H1 (cell line): ENCODE measurements at regions not wholly inside any gene's neighbourhood (a gene's known extent, or its start where the extent isn't known, plus 50 kb on each side); places are given as distances from the start of the nearest gene placed in this dataset.

Experiments used
- CEBPB ChIP-seq: IDR thresholded peaks from 2 replicates; pipeline ENCODE4 v1.6.1; 2012; ENCODE audit warnings: low read depth, low read length
- CHD1 ChIP-seq: IDR thresholded peaks from 2 replicates; pipeline ENCODE4 v1.6.1; 2012; ENCODE audit warnings: low read depth, low read length, improper control_type of control experiment
- EZH2 ChIP-seq: fragments of 200-600 bp; sonication (generic); IDR thresholded peaks from 2 replicates; pipeline ENCODE4 v1.7.1; 2012; ENCODE audit warnings: low read depth, mild to moderate bottlenecking, moderate library complexity, low read length, inconsistent platforms; ENCODE audit not compliant: severe bottlenecking
- POLR2A ChIP-seq, 2 experiments: IDR thresholded peaks; 1 replicate in 1 of 2; 2 replicates in 1 of 2; pipeline ENCODE4 v1.6.1; 2011; ENCODE audit warnings: low read depth in 2 of 2, low read length in 2 of 2, mild to moderate bottlenecking in 2 of 2; ENCODE audit errors: control extremely low read depth in 1 of 2
- SIN3A ChIP-seq, 2 experiments: IDR thresholded peaks in 1 of 2; conservative IDR thresholded peaks in 1 of 2; 2 replicates each; pipeline ENCODE4 v1.6.1; 2011 to 2012; ENCODE audit warnings: low read length in 2 of 2, improper control_type of control experiment in 1 of 2, low read depth in 1 of 2, mild to moderate bottlenecking in 1 of 2
- TCF12 ChIP-seq: IDR thresholded peaks from 2 replicates; pipeline ENCODE4 v1.6.1; 2011; ENCODE audit warnings: low read depth, mild to moderate bottlenecking, low read length
- ZNF274 ChIP-seq: IDR thresholded peaks from 2 replicates; pipeline ENCODE4 v1.7.0; 2012; ENCODE audit warnings: low read length, borderline replicate concordance; ENCODE audit errors: extremely low read depth
- TF ChIP-seq, protein P1 (sequence below): IDR thresholded peaks from 2 replicates; pipeline ENCODE4 v1.6.1; 2011; ENCODE audit warnings: low read length, improper control_type of control experiment
- TF ChIP-seq, protein P2 (sequence below), 3 experiments: IDR thresholded peaks; 1 replicate in 2 of 3; 2 replicates in 1 of 3; pipeline versions ENCODE4 v1.5.1 to v1.6.1; 2011; ENCODE audit warnings: low read length in 3 of 3, mild to moderate bottlenecking in 3 of 3, inconsistent platforms in 2 of 3, low read depth in 1 of 3, moderate library complexity in 1 of 3; ENCODE audit not compliant: insufficient read depth in 1 of 3; ENCODE audit errors: control extremely low read depth in 1 of 3

DNA sequence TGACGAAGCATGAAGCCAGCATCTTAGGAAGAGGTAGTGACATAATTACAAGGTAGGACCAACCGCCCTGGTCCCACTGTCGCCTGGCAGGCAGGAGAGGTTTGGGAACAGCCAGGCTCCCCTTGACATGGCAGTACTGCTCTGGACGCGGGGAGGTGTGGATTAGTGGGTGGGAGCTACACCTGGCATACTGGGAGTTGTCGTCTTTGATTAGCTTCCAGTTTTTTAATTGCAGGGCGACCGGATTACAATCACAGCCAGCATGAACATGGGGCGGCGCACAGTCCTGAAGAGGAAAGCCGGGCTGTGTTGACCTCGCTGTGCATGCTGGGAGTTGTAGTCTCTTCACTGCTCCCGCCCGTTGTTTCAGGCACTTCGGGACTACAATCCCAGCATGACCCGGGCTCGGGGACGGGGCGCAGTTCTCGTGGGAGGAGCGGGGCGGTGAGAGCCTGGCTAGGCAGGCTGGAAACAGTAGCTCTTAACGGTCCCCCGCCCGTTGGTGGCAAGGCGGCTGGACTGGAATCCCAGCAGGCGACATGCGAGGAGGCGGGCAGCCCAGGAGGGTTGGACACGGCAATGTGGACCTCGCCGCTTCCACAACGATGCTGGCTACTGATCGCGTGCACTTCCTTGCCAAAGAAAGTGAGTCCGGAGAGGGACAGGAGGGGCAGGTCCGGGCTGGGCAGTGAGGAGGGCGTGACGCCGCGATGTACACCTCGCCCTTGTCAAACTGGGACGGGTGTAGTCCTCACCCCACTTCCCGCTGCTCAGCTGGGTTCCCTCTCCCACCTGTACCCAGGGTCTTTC is 98.0 kb upstream of the ZNF722 start:
- TF ChIP-seq, protein P1, sequence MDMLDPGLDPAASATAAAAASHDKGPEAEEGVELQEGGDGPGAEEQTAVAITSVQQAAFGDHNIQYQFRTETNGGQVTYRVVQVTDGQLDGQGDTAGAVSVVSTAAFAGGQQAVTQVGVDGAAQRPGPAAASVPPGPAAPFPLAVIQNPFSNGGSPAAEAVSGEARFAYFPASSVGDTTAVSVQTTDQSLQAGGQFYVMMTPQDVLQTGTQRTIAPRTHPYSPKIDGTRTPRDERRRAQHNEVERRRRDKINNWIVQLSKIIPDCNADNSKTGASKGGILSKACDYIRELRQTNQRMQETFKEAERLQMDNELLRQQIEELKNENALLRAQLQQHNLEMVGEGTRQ = no peak
- TF ChIP-seq, protein P2, sequence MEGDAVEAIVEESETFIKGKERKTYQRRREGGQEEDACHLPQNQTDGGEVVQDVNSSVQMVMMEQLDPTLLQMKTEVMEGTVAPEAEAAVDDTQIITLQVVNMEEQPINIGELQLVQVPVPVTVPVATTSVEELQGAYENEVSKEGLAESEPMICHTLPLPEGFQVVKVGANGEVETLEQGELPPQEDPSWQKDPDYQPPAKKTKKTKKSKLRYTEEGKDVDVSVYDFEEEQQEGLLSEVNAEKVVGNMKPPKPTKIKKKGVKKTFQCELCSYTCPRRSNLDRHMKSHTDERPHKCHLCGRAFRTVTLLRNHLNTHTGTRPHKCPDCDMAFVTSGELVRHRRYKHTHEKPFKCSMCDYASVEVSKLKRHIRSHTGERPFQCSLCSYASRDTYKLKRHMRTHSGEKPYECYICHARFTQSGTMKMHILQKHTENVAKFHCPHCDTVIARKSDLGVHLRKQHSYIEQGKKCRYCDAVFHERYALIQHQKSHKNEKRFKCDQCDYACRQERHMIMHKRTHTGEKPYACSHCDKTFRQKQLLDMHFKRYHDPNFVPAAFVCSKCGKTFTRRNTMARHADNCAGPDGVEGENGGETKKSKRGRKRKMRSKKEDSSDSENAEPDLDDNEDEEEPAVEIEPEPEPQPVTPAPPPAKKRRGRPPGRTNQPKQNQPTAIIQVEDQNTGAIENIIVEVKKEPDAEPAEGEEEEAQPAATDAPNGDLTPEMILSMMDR (IDR thresholded peaks at IDR 0.05; ENCODE audit: control extremely low read depth in 1 of 3, insufficient read depth in 1 of 3, low read depth in 1 of 3, low read length in 3 of 3) = no peak
- TF ChIP-seq SIN3A (conservative IDR thresholded peaks at IDR 0.05 in 1 of 2, IDR thresholded peaks at IDR 0.05 in 1 of 2; ENCODE audit: low read depth in 1 of 2, low read length in 2 of 2) (no peak), EZH2 (no peak), CHD1 (no peak), CEBPB (no peak), TCF12 (no peak), ZNF274 (no peak), POLR2A (IDR thresholded peaks at IDR 0.05; ENCODE audit: control extremely low read depth in 1 of 2, low read depth in 2 of 2, low read length in 2 of 2) (no peak)
